Activated CD4-positive, alpha-beta T cell treated with anti-CD3 and anti-CD28 coated beads for 24 hours (primary cell): ENCODE measurements at regions not wholly inside any gene's neighbourhood (a gene's known extent, or its start where the extent isn't known, plus 50 kb on each side); places are given as distances from the start of the nearest gene placed in this dataset.

Experiments
- DNase-seq, 2 donors: peaks; one replicate each; pipeline ENCODE4 v3.0.0-alpha.2; 2020; ENCODE audit warnings: low read depth in 2 of 2

GRCh38 chr1:172887162-172887561 lies 163.6 kb downstream of the TNFSF18 start:
- no peak for DNase-seq

- no peak for DNase-seq
Observed at GRCh38 chr1:172893146-172893841, 157.4 kb downstream of the TNFSF18 start.

- no peak for DNase-seq
Observed at GRCh38 chr1:172894349-172895049, 156.2 kb downstream of the TNFSF18 start.

- DNase-seq, result no peak
Observed at GRCh38 chr1:172895050-172895460, 155.7 kb downstream of the TNFSF18 start.

- DNase-seq, result no peak
Observed at GRCh38 chr1:172895761-172896160, 155.0 kb downstream of the TNFSF18 start.

- DNase-seq, result no peak
Observed at GRCh38 chr1:172897738-172898137, 153.0 kb downstream of the TNFSF18 start.

GRCh38 chr1:172898866-172899265 lies 151.9 kb downstream of the TNFSF18 start:
- no peak for DNase-seq

GRCh38 chr1:172900376-172900997 lies 150.3 kb downstream of the TNFSF18 start:
- no peak for DNase-seq

GRCh38 chr1:172902200-172902599 lies 148.5 kb downstream of the TNFSF18 start:
- no peak for DNase-seq

- no peak for DNase-seq
Observed at GRCh38 chr1:172902861-172903381, 147.8 kb downstream of the TNFSF18 start.

GRCh38 chr1:172903581-172904220 lies 147.0 kb downstream of the TNFSF18 start:
- DNase-seq, result no peak

- no peak for DNase-seq
Observed at GRCh38 chr1:172905452-172905851, 145.3 kb downstream of the TNFSF18 start.

- DNase-seq, result no peak
Observed at GRCh38 chr1:172906778-172907592, 143.8 kb downstream of the TNFSF18 start.

GRCh38 chr1:172907834-172908326 lies 142.9 kb downstream of the TNFSF18 start:
- no peak for DNase-seq

GRCh38 chr1:172909606-172910326 lies 141.0 kb downstream of the TNFSF18 start:
- no peak for DNase-seq

GRCh38 chr1:172912765-172913260 lies 137.9 kb downstream of the TNFSF18 start:
- DNase-seq, result no peak

GRCh38 chr1:172914501-172915144 lies 136.1 kb downstream of the TNFSF18 start:
- DNase-seq, result no peak

- DNase-seq, result no peak
Observed at GRCh38 chr1:172915271-172915670, 135.5 kb downstream of the TNFSF18 start.

- no peak for DNase-seq
Observed at GRCh38 chr1:172916116-172916515, 134.6 kb downstream of the TNFSF18 start.

GRCh38 chr1:172917972-172918371 lies 132.8 kb downstream of the TNFSF18 start:
- no peak for DNase-seq
